HEK293T (cell line): ENCODE measurements at regions not wholly inside any gene's neighbourhood (a gene's known extent, or its start where the extent isn't known, plus 50 kb on each side); places are given as distances from the start of the nearest gene placed in this dataset.

Experiments
- ELF4 ChIP-seq: fragments of 450-650 bp; IDR thresholded peaks from 2 replicates; pipeline ENCODE4 v1.6.1; 2017; ENCODE audit warnings: antibody characterized with exemption
- SP1 ChIP-seq: fragments of 450-650 bp; IDR thresholded peaks from 2 replicates; pipeline ENCODE4 v1.6.1; 2017

- TF ChIP-seq ELF4, result no peak
- no peak for TF ChIP-seq SP1
These were observed 185.8 kb upstream of the NR2F2 start for GRCh38 chr15:96144734-96145133.
